IPS DF 6.9 (cell line): ENCODE measurements at regions not wholly inside any gene's neighbourhood (a gene's known extent, or its start where the extent isn't known, plus 50 kb on each side); places are given as distances from the start of the nearest gene placed in this dataset.

Experiments used
- DNase-seq: peaks from one replicate; pipeline ENCODE4 v3.0.0-alpha.2; 2013; ENCODE audit warnings: low read depth, low spot score
- H3K27ac ChIP-seq: one replicate; pipeline ENCODE4 v1.5.1; 2013; ENCODE audit warnings: low read length, control low read depth
- H3K27me3 ChIP-seq: 2 replicates; pipeline ENCODE4 v1.6.1; 2013; ENCODE audit warnings: mild to moderate bottlenecking, low read length; ENCODE audit not compliant: control insufficient read depth, insufficient read depth
- H3K36me3 ChIP-seq: 2 replicates; pipeline ENCODE4 v1.6.1; 2013; ENCODE audit warnings: low read length; ENCODE audit not compliant: control insufficient read depth, insufficient read depth
- H3K4me1 ChIP-seq: 2 replicates; pipeline ENCODE4 v1.6.1; 2013; ENCODE audit warnings: low read length; ENCODE audit not compliant: control insufficient read depth, insufficient read depth
- H3K4me3 ChIP-seq: 2 replicates; pipeline ENCODE4 v1.5.1; 2013; ENCODE audit warnings: mild to moderate bottlenecking, low read length
- H3K9me3 ChIP-seq: 2 replicates; pipeline ENCODE4 v1.6.1; 2013; ENCODE audit warnings: low read length, inconsistent platforms; ENCODE audit not compliant: control insufficient read depth, insufficient read depth
- WGBS: extraction: QIAGEN DNeasy Blood & Tissue Kit; methylation state at CpG from one replicate; pipeline ENCODE4 v1.1.7; 2013; ENCODE audit warnings: mixed read lengths, missing lambda C conversion rate; ENCODE audit not compliant: insufficient read length, insufficient coverage; 5-methylcytosine and 5-hydroxymethylcytosine counted together

- no peak overlapping the region for H3K4me3 ChIP-seq
- no peak for DNase-seq
- H3K27me3 ChIP-seq = no peaks in the 10 kb centered on the region
- H3K9me3 ChIP-seq = no peaks in the 10 kb centered on the region; the same call in 1 of the 2 replicates
- no peak overlapping the region for H3K27ac ChIP-seq
- no peaks in the 10 kb centered on the region for H3K36me3 ChIP-seq
- H3K4me1 ChIP-seq = no peaks in the 10 kb centered on the region
- no CpG with 5 or more reads among the region's 2 CpGs for WGBS
Measured at GRCh38 chr1:106534612-106535011, 521.9 kb upstream of the PRMT6 start.

- H3K9me3 ChIP-seq = no peaks in the 10 kb centered on the region; the same call in 1 of the 2 replicates
- H3K27ac ChIP-seq = no peak overlapping the region
- no peaks in the 10 kb centered on the region for H3K27me3 ChIP-seq
- no peak overlapping the region for H3K4me3 ChIP-seq
- no peaks in the 10 kb centered on the region for H3K36me3 ChIP-seq
- H3K4me1 ChIP-seq = no peaks in the 10 kb centered on the region
- DNase-seq = no peak
Measured at GRCh38 chr1:106536741-106537140, 519.7 kb upstream of the PRMT6 start.

GRCh38 chr1:106548726-106549125, 507.7 kb upstream of the PRMT6 start:
- no CpG with 5 or more reads among the region's 1 CpG for WGBS
- Histone ChIP-seq H3K36me3 (no peaks in the 10 kb centered on the region), H3K4me1 (no peaks in the 10 kb centered on the region), H3K4me3 (no peak overlapping the region), H3K9me3 (no peaks in the 10 kb centered on the region), H3K27ac (no peak overlapping the region), H3K27me3 (no peaks in the 10 kb centered on the region)
- DNase-seq = no peak

- no peaks in the 10 kb centered on the region for H3K9me3 ChIP-seq
- DNase-seq = no peak
- no peaks in the 10 kb centered on the region for H3K27me3 ChIP-seq
Measured at GRCh38 chr1:106554294-106554693, 502.2 kb upstream of the PRMT6 start.

GRCh38 chr1:106555571-106555970, 500.9 kb upstream of the PRMT6 start:
- Histone ChIP-seq H3K27me3 (no peaks in the 10 kb centered on the region), H3K4me1 (no peaks in the 10 kb centered on the region), H3K9me3 (no peaks in the 10 kb centered on the region), H3K27ac (no peak overlapping the region), H3K4me3 (no peak overlapping the region), H3K36me3 (no peaks in the 10 kb centered on the region)
- DNase-seq = no peak
- WGBS = no CpG with 5 or more reads among the region's 1 CpG

More at GRCh38 chr1:106554294-106554693, 502.2 kb upstream of the PRMT6 start:
- H3K4me1 ChIP-seq = no peaks in the 10 kb centered on the region
- no peak overlapping the region for H3K27ac ChIP-seq
- H3K36me3 ChIP-seq = no peaks in the 10 kb centered on the region
- no peak overlapping the region for H3K4me3 ChIP-seq

- Histone ChIP-seq H3K27me3 (no peaks in the 10 kb centered on the region), H3K27ac (no peak overlapping the region), H3K4me3 (no peak overlapping the region), H3K9me3 (no peaks in the 10 kb centered on the region), H3K4me1 (no peaks in the 10 kb centered on the region), H3K36me3 (no peaks in the 10 kb centered on the region)
- no peak for DNase-seq
- no CpG with 5 or more reads among the region's 2 CpGs for WGBS
Measured at GRCh38 chr1:106564192-106564591, 492.3 kb upstream of the PRMT6 start.

- Histone ChIP-seq H3K36me3 (no peaks in the 10 kb centered on the region), H3K27me3 (no peaks in the 10 kb centered on the region), H3K4me3 (no peak overlapping the region), H3K27ac (no peak overlapping the region), H3K4me1 (no peaks in the 10 kb centered on the region), H3K9me3 (no peaks in the 10 kb centered on the region)
- DNase-seq = no peak
- WGBS = no CpG with 5 or more reads among the region's 6 CpGs
Measured at GRCh38 chr1:106568201-106568974, 488.1 kb upstream of the PRMT6 start.

GRCh38 chr1:106571109-106571508, 485.4 kb upstream of the PRMT6 start:
- no CpG with 5 or more reads among the region's 4 CpGs for WGBS
- no peaks in the 10 kb centered on the region for H3K36me3 ChIP-seq
- H3K4me1 ChIP-seq = no peaks in the 10 kb centered on the region
- H3K27me3 ChIP-seq = no peaks in the 10 kb centered on the region
- H3K27ac ChIP-seq = no peak overlapping the region
- DNase-seq = no peak
- H3K9me3 ChIP-seq = no peaks in the 10 kb centered on the region
- H3K4me3 ChIP-seq = no peak overlapping the region

- H3K9me3 ChIP-seq = no peaks in the 10 kb centered on the region
- DNase-seq = no peak
- no CpG with 5 or more reads among the region's 1 CpG for WGBS
- no peaks in the 10 kb centered on the region for H3K36me3 ChIP-seq
- no peaks in the 10 kb centered on the region for H3K4me1 ChIP-seq
- H3K4me3 ChIP-seq = no peak overlapping the region
- H3K27me3 ChIP-seq = no peaks in the 10 kb centered on the region
- no peak overlapping the region for H3K27ac ChIP-seq
Measured at GRCh38 chr1:106584107-106584506, 472.4 kb upstream of the PRMT6 start.

GRCh38 chr1:106584676-106585075, 471.8 kb upstream of the PRMT6 start:
- Histone ChIP-seq H3K36me3 (no peaks in the 10 kb centered on the region), H3K9me3 (no peaks in the 10 kb centered on the region), H3K27ac (no peak overlapping the region), H3K4me1 (no peaks in the 10 kb centered on the region), H3K4me3 (no peak overlapping the region), H3K27me3 (no peaks in the 10 kb centered on the region)
- DNase-seq = no peak
- WGBS = no CpG with 5 or more reads among the region's 4 CpGs

- WGBS = no CpG with 5 or more reads among the region's 2 CpGs
- DNase-seq = no peak
- Histone ChIP-seq H3K4me1 (no peaks in the 10 kb centered on the region), H3K9me3 (no peaks in the 10 kb centered on the region), H3K27me3 (no peaks in the 10 kb centered on the region), H3K4me3 (no peak overlapping the region), H3K27ac (no peak overlapping the region), H3K36me3 (no peaks in the 10 kb centered on the region)
Measured at GRCh38 chr1:106600626-106601025, 455.8 kb upstream of the PRMT6 start.
